ENCODE measurements at regions not wholly inside any gene's neighbourhood (a gene's known extent, or its start where the extent isn't known, plus 50 kb on each side); places are given as distances from the start of the nearest gene placed in this dataset.

GRCh38 chr5:60177596-60177995 lies 284.1 kb upstream of the PDE4D start:
- DNase-seq (ENCODE audit: low read depth in 2 of 2), result peak in 1 of 2 donors; percentile 68
- Histone ChIP-seq H3K4me2 (ENCODE audit: extremely low read depth, insufficient read depth, low read length) (no peak overlapping the region), H3K9ac (ENCODE audit: insufficient read depth, low read length) (no peak overlapping the region), H3K4me3 (replicated peaks in 1 of 4; ENCODE audit: control extremely low read depth in 1 of 4, insufficient read depth in 1 of 4, low read depth in 3 of 4, low read length in 4 of 4) (no peak overlapping the region), H3K4me1 (ENCODE audit: control insufficient read depth, extremely low read depth, insufficient read depth, low read length) (no peaks in the 10 kb centered on the region), H4K20me1 (ENCODE audit: control insufficient read depth, extremely low read depth, insufficient read depth, low read length) (no peaks in the 10 kb centered on the region), H3K27ac (ENCODE audit: insufficient read depth, low read length) (no peak overlapping the region), H3K27me3 (ENCODE audit: control insufficient read depth, insufficient read depth, low read length) (no peaks in the 10 kb centered on the region), H3K79me2 (ENCODE audit: control insufficient read depth, insufficient read depth, low read length) (no peaks in the 10 kb centered on the region), H3K9me3 (ENCODE audit: control insufficient read depth, insufficient read depth, low read depth, low read length) (no peaks in the 10 kb centered on the region), H2AFZ (ENCODE audit: low read length) (no peak overlapping the region), H3K36me3 (ENCODE audit: control insufficient read depth, insufficient read depth, low read length) (no peaks in the 10 kb centered on the region)
- no peak for TF ChIP-seq CTCF (conservative IDR thresholded peaks at IDR 0.05 in 1 of 2, IDR thresholded peaks at IDR 0.05 in 1 of 2; ENCODE audit: low read depth in 1 of 2, low read length in 2 of 2)
- no peak for TF ChIP-seq EZH2 (IDR thresholded peaks at IDR 0.05; ENCODE audit: low read length, missing control alignments)

GRCh38 chr5:60173667-60174066 lies 280.1 kb upstream of the PDE4D start:
- Histone ChIP-seq H3K9ac (ENCODE audit: insufficient read depth, low read length) (no peak overlapping the region), H3K27ac (ENCODE audit: insufficient read depth, low read length) (no peak overlapping the region), H3K27me3 (ENCODE audit: control insufficient read depth, insufficient read depth, low read length) (no peaks in the 10 kb centered on the region), H3K4me1 (ENCODE audit: control insufficient read depth, extremely low read depth, insufficient read depth, low read length) (no peaks in the 10 kb centered on the region), H3K4me3 (replicated peaks in 1 of 4; ENCODE audit: control extremely low read depth in 1 of 4, insufficient read depth in 1 of 4, low read depth in 3 of 4, low read length in 4 of 4) (no peak overlapping the region), H3K36me3 (ENCODE audit: control insufficient read depth, insufficient read depth, low read length) (no peaks in the 10 kb centered on the region), H2AFZ (ENCODE audit: low read length) (no peak overlapping the region), H3K9me3 (ENCODE audit: control insufficient read depth, insufficient read depth, low read depth, low read length) (no peaks in the 10 kb centered on the region), H3K79me2 (ENCODE audit: control insufficient read depth, insufficient read depth, low read length) (no peaks in the 10 kb centered on the region), H4K20me1 (ENCODE audit: control insufficient read depth, extremely low read depth, insufficient read depth, low read length) (no peaks in the 10 kb centered on the region), H3K4me2 (ENCODE audit: extremely low read depth, insufficient read depth, low read length) (no peak overlapping the region)
- DNase-seq (ENCODE audit: low read depth in 2 of 2), result no peak
- TF ChIP-seq CTCF (conservative IDR thresholded peaks at IDR 0.05 in 1 of 2, IDR thresholded peaks at IDR 0.05 in 1 of 2; ENCODE audit: low read depth in 1 of 2, low read length in 2 of 2) (no peak), EZH2 (IDR thresholded peaks at IDR 0.05; ENCODE audit: low read length, missing control alignments) (no peak)

GRCh38 chr5:60163762-60164161 lies 270.2 kb upstream of the PDE4D start:
- peak in 1 of 2 donors; percentile 76 for DNase-seq (ENCODE audit: low read depth in 2 of 2)

More at GRCh38 chr5:60163762-60164161, 270.2 kb upstream of the PDE4D start:
- no peaks in the 10 kb centered on the region for H3K9me3 ChIP-seq (ENCODE audit: control insufficient read depth, insufficient read depth, low read depth, low read length)
- no peaks in the 10 kb centered on the region for H3K36me3 ChIP-seq (ENCODE audit: control insufficient read depth, insufficient read depth, low read length)
- H4K20me1 ChIP-seq (ENCODE audit: control insufficient read depth, extremely low read depth, insufficient read depth, low read length), result no peaks in the 10 kb centered on the region
- H3K79me2 ChIP-seq (ENCODE audit: control insufficient read depth, insufficient read depth, low read length), result no peaks in the 10 kb centered on the region
- H2AFZ ChIP-seq (ENCODE audit: low read length), result no peak overlapping the region
- TF ChIP-seq EZH2 (IDR thresholded peaks at IDR 0.05; ENCODE audit: low read length, missing control alignments) (no peak), CTCF (conservative IDR thresholded peaks at IDR 0.05 in 1 of 2, IDR thresholded peaks at IDR 0.05 in 1 of 2; ENCODE audit: low read depth in 1 of 2, low read length in 2 of 2) (no peak)
- no peaks in the 10 kb centered on the region for H3K27me3 ChIP-seq (ENCODE audit: control insufficient read depth, insufficient read depth, low read length)
- no peak overlapping the region for H3K4me3 ChIP-seq (replicated peaks in 1 of 4; ENCODE audit: control extremely low read depth in 1 of 4, insufficient read depth in 1 of 4, low read depth in 3 of 4, low read length in 4 of 4)
- no peak overlapping the region for H3K4me2 ChIP-seq (ENCODE audit: extremely low read depth, insufficient read depth, low read length)
- no peak overlapping the region for H3K9ac ChIP-seq (ENCODE audit: insufficient read depth, low read length)
- no peaks in the 10 kb centered on the region for H3K4me1 ChIP-seq (ENCODE audit: control insufficient read depth, extremely low read depth, insufficient read depth, low read length)
- no peak overlapping the region for H3K27ac ChIP-seq (ENCODE audit: insufficient read depth, low read length)
